Vagina (tissue), 2 donors: ENCODE measurements at regions not wholly inside any gene's neighbourhood (a gene's known extent, or its start where the extent isn't known, plus 50 kb on each side); places are given as distances from the start of the nearest gene placed in this dataset.

Experiments used
- POLR2A ChIP-seq, 2 donors: fragments of 450-650 bp; IDR thresholded peaks; one replicate each; pipeline ENCODE4 v1.6.1; 2017; ENCODE audit warnings: antibody characterized with exemption in 2 of 2, mild to moderate bottlenecking in 2 of 2, moderate library complexity in 2 of 2
- POLR2AphosphoS5 ChIP-seq, 2 donors: sonication (generic); formaldehyde crosslinking; IDR thresholded peaks; one replicate each; pipeline ENCODE4 v1.9.0; 2017; ENCODE audit warnings: antibody characterized with exemption in 2 of 2, mild to moderate bottlenecking in 2 of 2, low read depth in 1 of 2; ENCODE audit not compliant: insufficient read depth in 1 of 2
- TF ChIP-seq, protein P1 (sequence below), 3 experiments: fragments of 450-650 bp in 2 of 3; fragments of 200-600 bp in 1 of 3; sonication (generic) in 1 of 3; IDR thresholded peaks; one replicate each; pipeline ENCODE4 v1.5.1; 2017 to 2019; ENCODE audit warnings: antibody characterized with exemption in 3 of 3, mild to moderate bottlenecking in 2 of 3, moderate library complexity in 2 of 3

DNA sequence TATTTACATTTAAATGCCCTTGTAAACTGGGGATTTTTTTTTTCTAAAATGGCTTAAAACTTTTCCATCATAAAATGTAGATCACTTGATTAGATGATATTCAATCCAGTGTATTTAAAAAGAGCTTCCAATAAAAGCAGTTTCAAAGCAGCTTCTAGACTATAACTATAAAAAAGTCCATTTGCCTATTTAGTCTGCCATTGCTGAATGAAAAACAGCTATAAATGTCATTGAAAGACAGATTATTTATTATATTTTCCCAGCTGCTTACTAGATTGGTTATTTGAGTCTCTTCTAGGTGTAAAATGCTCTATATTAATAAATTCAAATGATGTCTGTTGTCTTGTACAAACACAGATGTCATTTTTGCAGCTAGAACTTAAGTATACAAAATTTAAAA, 414.8 kb downstream of the RMST start:
- TF ChIP-seq, protein P1, sequence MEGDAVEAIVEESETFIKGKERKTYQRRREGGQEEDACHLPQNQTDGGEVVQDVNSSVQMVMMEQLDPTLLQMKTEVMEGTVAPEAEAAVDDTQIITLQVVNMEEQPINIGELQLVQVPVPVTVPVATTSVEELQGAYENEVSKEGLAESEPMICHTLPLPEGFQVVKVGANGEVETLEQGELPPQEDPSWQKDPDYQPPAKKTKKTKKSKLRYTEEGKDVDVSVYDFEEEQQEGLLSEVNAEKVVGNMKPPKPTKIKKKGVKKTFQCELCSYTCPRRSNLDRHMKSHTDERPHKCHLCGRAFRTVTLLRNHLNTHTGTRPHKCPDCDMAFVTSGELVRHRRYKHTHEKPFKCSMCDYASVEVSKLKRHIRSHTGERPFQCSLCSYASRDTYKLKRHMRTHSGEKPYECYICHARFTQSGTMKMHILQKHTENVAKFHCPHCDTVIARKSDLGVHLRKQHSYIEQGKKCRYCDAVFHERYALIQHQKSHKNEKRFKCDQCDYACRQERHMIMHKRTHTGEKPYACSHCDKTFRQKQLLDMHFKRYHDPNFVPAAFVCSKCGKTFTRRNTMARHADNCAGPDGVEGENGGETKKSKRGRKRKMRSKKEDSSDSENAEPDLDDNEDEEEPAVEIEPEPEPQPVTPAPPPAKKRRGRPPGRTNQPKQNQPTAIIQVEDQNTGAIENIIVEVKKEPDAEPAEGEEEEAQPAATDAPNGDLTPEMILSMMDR (IDR thresholded peaks at IDR 0.05) = no peak
- TF ChIP-seq POLR2A (IDR thresholded peaks at IDR 0.05) (no peak), POLR2AphosphoS5 (IDR thresholded peaks at IDR 0.05; ENCODE audit: insufficient read depth in 1 of 2, low read depth in 1 of 2) (no peak)
